ENCODE measurements at regions not wholly inside any gene's neighbourhood (a gene's known extent, or its start where the extent isn't known, plus 50 kb on each side); places are given as distances from the start of the nearest gene placed in this dataset.
A peak's percentile ranks its signal among the peaks of the same experiment; 100 is the strongest.

GRCh38 chr3:80688814-80689213 is 921.0 kb upstream of the ROBO1 start:
- TF ChIP-seq POLR2A (IDR thresholded peaks at IDR 0.05) (no peak), CTCF (IDR thresholded peaks at IDR 0.05) (peak in 1 of 6 experiments; percentile 14)

Measured in esophagus squamous epithelium (tissue), 4 donors.